HG03342 (cell line): ENCODE measurements at regions not wholly inside any gene's neighbourhood (a gene's known extent, or its start where the extent isn't known, plus 50 kb on each side); places are given as distances from the start of the nearest gene placed in this dataset.

Source experiments
- ATAC-seq: cut with Tn5 transposase; IDR thresholded peaks from one replicate; pipeline ENCODE4 v1.9.1; 2021; ENCODE audit warnings: mild to moderate bottlenecking, moderate library complexity; ENCODE audit not compliant: unreplicated experiment

- no peak for ATAC-seq
Observed at GRCh38 chr21:16071761-16072160, 342.0 kb downstream of the USP25 start.

GRCh38 chr21:16072221-16072620 is 342.4 kb downstream of the USP25 start:
- ATAC-seq = no peak

- ATAC-seq = no peak
Observed at GRCh38 chr21:16072737-16073136, 343.0 kb downstream of the USP25 start.

GRCh38 chr21:16073586-16073985 is 343.8 kb downstream of the USP25 start:
- no peak for ATAC-seq

- no peak for ATAC-seq
Observed at GRCh38 chr21:16074950-16075489, 345.2 kb downstream of the USP25 start.

- ATAC-seq = no peak
Observed at GRCh38 chr21:16075649-16076282, 346.0 kb downstream of the USP25 start.

GRCh38 chr21:16076465-16076864 is 346.7 kb downstream of the USP25 start:
- no peak for ATAC-seq

- ATAC-seq = no peak
Observed at GRCh38 chr21:16078382-16078781, 348.6 kb downstream of the USP25 start.

GRCh38 chr21:16079830-16080229 is 350.0 kb downstream of the USP25 start:
- no peak for ATAC-seq

GRCh38 chr21:16081304-16081703 is 351.5 kb downstream of the USP25 start:
- no peak for ATAC-seq

GRCh38 chr21:16082038-16082816 is 352.4 kb downstream of the USP25 start:
- no peak for ATAC-seq

- ATAC-seq = no peak
Observed at GRCh38 chr21:16084776-16085364, 355.1 kb downstream of the USP25 start.

- ATAC-seq = no peak
Observed at GRCh38 chr21:16085421-16085820, 355.6 kb downstream of the USP25 start.

- ATAC-seq = no peak
Observed at GRCh38 chr21:16086121-16086520, 356.3 kb downstream of the USP25 start.

- ATAC-seq = no peak
Observed at GRCh38 chr21:16086936-16087335, 357.2 kb downstream of the USP25 start.

- ATAC-seq = no peak
Observed at GRCh38 chr21:16087523-16087922, 357.7 kb downstream of the USP25 start.

- no peak for ATAC-seq
Observed at GRCh38 chr21:16088056-16088455, 358.3 kb downstream of the USP25 start.

GRCh38 chr21:16095005-16095404 is 365.2 kb downstream of the USP25 start:
- no peak for ATAC-seq

- ATAC-seq = no peak
Observed at GRCh38 chr21:16096988-16097387, 367.2 kb downstream of the USP25 start.

- no peak for ATAC-seq
Observed at GRCh38 chr21:16102113-16102512, 372.3 kb downstream of the USP25 start.

GRCh38 chr21:16108561-16109075 is 378.8 kb downstream of the USP25 start:
- no peak for ATAC-seq
